NCI-H2196 (cell line): ENCODE measurements at regions not wholly inside any gene's neighbourhood (a gene's known extent, or its start where the extent isn't known, plus 50 kb on each side); places are given as distances from the start of the nearest gene placed in this dataset.

Source experiments
- DNase-seq: peaks from one replicate; lab custom pipeline; 2025; ENCODE audit not compliant: unreplicated experiment; lab: John Stamatoyannopoulos, UW

DNA sequence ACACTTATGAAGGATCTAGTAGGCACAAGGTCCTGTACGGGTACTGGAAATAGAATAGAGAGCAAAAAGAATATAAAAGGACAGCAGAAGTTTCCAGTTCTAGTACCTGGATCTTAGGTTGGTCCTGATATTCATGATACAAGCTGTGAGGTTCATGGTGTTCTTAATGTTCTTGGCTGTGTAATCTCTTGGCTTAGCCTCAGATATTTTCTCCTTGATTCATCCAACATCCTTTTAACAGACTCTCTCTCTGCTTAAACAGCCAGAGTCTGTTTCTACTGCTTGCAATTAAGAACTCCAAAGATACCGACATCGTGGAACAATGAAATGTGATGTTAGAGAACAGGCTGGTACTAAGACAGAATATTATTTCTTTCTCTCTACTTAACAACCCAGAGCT is 49.9 kb downstream of the CNTN3 start:
- no peak for DNase-seq

- no peak for DNase-seq
Measured at GRCh38 chr3:74562558-74563269, 51.7 kb downstream of the CNTN3 start.

DNA sequence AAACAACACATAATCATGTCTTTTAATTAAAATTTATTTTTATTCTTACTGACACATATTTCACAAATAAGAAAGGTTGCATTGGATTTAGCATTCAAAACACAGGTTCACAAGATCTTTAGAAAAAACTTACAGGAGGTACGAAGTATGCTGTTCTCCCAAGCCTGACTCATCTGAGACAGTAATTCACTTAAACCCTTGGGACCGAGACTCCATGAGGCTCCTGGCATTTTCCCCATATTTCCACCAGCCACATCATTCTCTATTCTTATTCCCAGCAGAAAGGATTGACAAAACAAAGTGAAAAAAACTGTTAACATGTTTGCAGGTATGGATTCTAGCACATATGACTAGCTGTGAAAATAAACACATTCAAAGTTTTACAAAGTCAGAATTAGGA is 52.6 kb downstream of the CNTN3 start:
- DNase-seq = no peak

GRCh38 chr3:74559261-74559660 is 55.2 kb downstream of the CNTN3 start:
- no peak for DNase-seq

DNA sequence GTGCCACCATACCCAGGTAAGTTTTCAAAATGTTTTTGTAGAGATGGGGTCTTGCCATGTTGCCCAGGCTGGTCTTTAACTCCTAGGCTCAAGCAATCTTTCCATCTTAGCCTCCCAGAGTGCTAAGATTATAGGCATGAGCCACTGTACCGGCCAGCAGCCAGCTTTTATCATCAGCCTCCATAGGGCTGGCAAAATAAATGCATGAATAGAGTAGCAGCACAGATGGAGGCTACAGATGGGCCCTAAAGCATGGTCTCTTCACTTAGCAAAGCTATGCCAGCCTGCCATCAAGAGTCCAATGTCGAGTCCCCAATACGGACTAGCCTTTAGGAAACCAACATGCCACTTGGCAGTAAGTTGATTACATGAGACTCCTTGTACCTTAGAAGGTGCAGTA is 63.8 kb downstream of the CNTN3 start:
- DNase-seq = no peak

DNA sequence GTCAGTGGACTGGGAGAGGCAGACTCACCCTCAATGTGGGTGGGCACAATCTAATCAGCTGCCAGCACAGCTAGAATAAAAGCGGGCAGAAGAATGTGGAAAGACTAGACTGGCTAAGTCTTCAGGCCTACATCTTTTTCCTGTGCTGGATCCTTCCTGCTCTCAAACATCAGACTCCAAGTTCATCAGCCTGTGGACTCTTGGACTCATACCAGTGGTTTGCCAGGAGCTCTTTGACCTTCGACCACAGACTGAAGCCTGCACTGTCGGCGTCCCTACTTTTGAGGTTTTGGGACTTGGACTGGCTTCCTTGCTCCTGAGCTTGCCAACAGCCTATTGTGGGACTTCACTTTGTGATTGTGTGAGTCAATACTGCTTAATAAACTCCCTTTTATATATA is 68.0 kb downstream of the CNTN3 start:
- DNase-seq = no peak

- DNase-seq = no peak
Measured at GRCh38 chr3:74542441-74542840, 72.0 kb downstream of the CNTN3 start.

- no peak for DNase-seq
Measured at GRCh38 chr3:74539876-74540275, 74.6 kb downstream of the CNTN3 start.

- DNase-seq = no peak
Measured at GRCh38 chr3:74538669-74539068, 75.8 kb downstream of the CNTN3 start.

GRCh38 chr3:74537857-74538256 is 76.6 kb downstream of the CNTN3 start:
- DNase-seq = no peak

- no peak for DNase-seq
Measured at GRCh38 chr3:74537164-74537563, 77.3 kb downstream of the CNTN3 start.

- no peak for DNase-seq
Measured at GRCh38 chr3:74535281-74535680, 79.2 kb downstream of the CNTN3 start.

- no peak for DNase-seq
Measured at GRCh38 chr3:74534611-74535010, 79.8 kb downstream of the CNTN3 start.

DNA sequence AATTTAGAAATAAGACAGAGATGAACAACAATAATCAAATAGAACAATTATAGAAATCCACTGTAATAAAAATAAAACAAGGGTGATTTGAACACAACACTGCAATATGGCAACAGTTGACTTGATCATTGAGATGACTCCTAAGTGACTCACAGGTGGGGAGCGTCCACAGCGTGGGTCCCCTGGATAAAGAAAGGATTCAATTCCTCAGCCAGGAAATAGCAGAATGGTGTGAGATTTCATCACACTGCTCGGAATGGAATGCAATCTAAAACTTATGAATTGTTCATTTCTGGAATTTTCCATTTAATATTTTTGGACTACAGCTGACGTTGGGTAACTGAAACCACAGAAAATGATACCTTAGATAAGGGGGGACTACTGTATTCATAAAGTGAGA is 82.0 kb downstream of the CNTN3 start:
- DNase-seq = no peak

- DNase-seq = no peak
Measured at GRCh38 chr3:74531491-74531890, 83.0 kb downstream of the CNTN3 start.

DNA sequence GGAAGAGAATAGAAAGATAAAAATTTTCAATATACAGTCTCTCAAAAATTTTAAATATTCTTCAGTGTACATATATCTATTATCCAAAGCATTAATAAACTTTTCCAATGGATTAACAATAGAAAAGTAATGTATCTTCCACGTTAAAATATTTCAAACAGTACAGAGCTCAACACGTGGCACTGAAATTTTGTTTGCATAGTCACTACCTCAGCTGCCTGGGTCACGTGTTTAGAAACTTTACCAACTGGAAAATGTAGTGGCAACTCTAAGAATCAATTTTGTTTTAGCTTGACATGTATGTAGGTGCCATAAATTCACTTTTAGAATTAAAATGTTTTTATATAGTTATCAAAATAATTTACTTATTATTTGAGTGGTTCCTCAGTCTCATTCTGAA is 85.3 kb downstream of the CNTN3 start:
- DNase-seq = no peak

- DNase-seq = no peak
Measured at GRCh38 chr3:74527566-74527965, 86.9 kb downstream of the CNTN3 start.

GRCh38 chr3:74523811-74524210 is 90.6 kb downstream of the CNTN3 start:
- no peak for DNase-seq

DNA sequence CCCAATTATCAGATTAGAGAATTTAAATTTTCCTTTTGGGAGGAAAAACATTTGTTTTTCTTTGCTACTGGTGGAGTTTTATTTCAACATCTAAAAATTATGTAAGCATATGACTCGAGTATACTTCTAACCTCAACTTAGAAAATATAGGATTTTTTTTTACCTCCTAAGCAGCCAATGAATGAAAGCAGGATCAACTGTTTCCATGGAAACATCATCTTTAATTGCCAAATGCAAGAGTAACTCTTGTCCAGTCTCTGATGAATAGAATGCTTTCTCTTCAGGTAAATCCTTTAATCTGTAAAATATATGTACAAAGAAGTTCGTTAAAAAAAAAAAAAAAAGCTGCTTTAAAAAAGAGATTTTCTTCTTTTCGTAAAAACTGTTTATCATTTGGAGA is 93.6 kb downstream of the CNTN3 start:
- no peak for DNase-seq

GRCh38 chr3:74518610-74519009 is 95.8 kb downstream of the CNTN3 start:
- DNase-seq = no peak

DNA sequence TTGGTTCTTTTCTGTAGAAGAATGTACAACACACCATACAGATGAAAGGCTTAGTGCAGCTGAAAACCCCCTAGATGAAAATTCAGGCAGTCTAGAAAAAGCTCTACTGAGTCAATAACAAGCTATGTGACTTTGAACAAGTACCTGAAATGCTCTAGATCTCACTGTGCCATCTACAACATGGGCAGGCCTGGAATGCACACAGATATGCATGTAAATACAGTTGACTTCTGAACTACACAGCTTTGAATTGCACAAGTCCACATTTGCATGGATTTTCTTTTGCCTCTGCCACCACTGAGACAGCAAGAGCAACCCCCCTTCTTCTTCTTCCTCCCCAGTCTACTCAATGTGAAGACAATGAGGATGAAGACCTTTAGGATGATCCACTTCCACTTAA is 98.4 kb downstream of the CNTN3 start:
- no peak for DNase-seq

GRCh38 chr3:74515451-74515850 is 99.0 kb downstream of the CNTN3 start:
- no peak for DNase-seq

DNA sequence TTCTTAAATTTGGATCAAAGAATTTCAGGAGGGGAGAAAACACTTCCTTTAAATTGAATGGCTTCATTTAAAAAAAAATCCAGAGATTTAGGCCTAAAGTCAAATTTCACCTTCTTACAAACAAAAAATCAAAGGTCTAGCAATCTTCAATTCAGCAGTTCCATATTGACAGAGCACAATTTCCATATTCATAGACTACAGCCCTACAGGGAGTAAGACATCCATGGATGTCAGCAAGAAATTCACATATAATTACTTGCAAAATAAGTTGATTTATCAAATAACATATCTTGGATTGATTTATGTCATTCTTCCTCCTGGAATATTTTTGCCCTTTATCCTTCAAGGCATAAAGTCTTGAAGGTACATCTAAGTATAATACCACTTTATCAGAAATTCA is 103.4 kb downstream of the CNTN3 start:
- no peak for DNase-seq
